ENCODE measurements at regions not wholly inside any gene's neighbourhood (a gene's known extent, or its start where the extent isn't known, plus 50 kb on each side); places are given as distances from the start of the nearest gene placed in this dataset.

DNA sequence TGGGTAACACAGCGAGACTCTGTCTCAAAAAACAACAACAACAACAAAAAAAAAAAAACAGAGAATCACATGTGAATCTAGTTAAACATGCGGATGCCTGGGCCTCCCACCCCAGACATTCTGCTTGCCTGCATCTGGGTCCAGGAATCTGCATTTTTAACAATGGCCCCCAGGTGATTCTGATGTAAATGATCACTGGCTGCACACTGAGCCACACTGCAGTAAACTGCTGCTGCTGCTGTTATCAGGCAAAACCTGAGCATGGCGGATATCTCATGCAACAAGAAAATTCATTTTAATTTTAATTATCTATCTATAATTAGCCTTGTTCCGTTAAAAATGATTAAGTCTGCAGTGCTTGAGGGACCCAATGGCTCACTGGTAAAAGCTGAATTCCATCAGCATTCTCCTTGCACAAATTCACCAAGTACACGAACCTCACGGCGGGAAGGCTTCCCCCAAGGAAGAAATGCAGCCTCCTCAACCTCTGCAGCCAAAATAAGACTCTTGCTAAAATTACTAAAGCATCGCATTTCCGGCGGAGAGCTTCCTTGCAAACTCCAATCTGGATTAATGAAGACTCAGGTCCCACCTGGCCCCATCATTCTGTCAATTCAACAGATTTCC is 81.6 kb upstream of the SNX9 start:
- H3K4me3 Mint-ChIP-seq = no peak overlapping the region
- peaks cover 7% of the 10 kb centered on the region for H3K9me3 Mint-ChIP-seq
- no peaks in the 10 kb centered on the region for H3K36me3 Mint-ChIP-seq (ENCODE audit: low read depth)
- no peaks in the 10 kb centered on the region for H3K27me3 Mint-ChIP-seq
- H3K27ac Mint-ChIP-seq = no peak overlapping the region
- DNase-seq (no peak), ATAC-seq (no peak)
- ChIA-PET POLR2A (no interaction called here), CTCF (interaction anchor here (1.1 kb wide), 1 partner anchor 74 kb away, joined by 4 read pairs; no protein-coding TSS in a partner anchor)
- H3K4me1 Mint-ChIP-seq (ENCODE audit: low read depth) = no peaks in the 10 kb centered on the region
- no peak for TF ChIP-seq CTCF (IDR thresholded peaks at IDR 0.05)
- intact Hi-C loops (cut with micrococcal nuclease) = no loop called here

DNA sequence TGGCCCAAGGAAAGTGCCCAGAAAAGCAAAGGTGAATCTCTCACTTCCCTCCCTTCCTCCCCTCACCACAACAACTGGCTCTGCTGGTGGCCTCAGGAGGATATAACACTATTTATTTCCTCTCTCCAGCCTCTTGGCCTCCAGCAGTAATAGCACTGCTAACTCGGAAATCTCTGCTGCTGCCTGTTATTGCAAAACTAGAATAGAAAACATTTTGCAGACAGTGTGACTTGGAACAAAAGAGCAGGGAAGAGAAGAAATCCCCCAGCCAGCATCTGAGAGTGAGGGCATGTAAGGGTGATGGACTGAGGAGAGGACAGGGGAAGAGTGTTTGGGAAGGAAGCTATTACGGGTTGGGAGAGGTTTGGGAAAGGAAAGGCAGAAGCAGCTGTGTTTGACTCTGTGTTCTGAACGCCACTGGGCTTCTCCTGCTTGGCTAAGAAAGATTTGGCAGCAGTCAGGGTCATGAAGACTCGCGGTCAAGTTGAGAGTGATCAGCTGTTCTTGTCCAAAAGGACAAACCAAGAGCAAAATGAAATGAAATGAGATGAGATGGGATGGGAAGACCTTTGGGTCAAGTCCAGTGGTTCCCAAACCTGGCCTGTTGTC is 81.0 kb upstream of the SNX9 start:
- no peaks in the 10 kb centered on the region for H3K4me1 Mint-ChIP-seq (ENCODE audit: low read depth)
- H3K27me3 Mint-ChIP-seq = no peaks in the 10 kb centered on the region
- H3K9me3 Mint-ChIP-seq = peaks cover 6% of the 10 kb centered on the region
- no peak for TF ChIP-seq CTCF (IDR thresholded peaks at IDR 0.05)
- no peak overlapping the region for H3K27ac Mint-ChIP-seq
- ChIA-PET POLR2A (no interaction called here), CTCF (no interaction called here)
- DNase-seq = no peak
- H3K4me3 Mint-ChIP-seq = no peak overlapping the region
- no peak for ATAC-seq
- no peaks in the 10 kb centered on the region for H3K36me3 Mint-ChIP-seq (ENCODE audit: low read depth)
- intact Hi-C loops (cut with micrococcal nuclease) = no loop called here

DNA sequence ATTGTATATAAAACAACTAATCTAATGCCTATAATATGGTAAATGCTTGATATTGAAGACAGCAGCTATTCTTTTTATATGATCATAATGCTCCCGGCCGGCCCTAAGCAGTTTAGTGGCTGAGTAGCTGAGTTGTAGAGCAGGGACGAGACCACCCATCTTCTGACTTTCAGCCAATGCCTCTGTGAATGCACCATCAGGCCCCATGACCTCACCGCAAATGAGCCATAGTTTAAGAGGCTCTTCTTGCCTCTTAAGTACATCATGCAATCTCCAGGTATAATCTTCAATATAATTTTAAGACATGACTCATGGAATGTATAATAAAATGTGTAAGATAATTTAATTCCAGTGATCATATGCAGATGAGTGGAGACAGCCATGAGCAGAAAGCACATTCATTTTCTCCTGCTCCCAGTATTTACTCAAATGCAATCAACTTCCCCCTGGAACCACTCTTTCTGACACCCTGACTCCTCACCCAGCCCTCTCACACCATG is 78.9 kb upstream of the SNX9 start:
- POLR2A ChIA-PET = no interaction called here
- intact Hi-C loops (cut with micrococcal nuclease) = no loop called here

DNA sequence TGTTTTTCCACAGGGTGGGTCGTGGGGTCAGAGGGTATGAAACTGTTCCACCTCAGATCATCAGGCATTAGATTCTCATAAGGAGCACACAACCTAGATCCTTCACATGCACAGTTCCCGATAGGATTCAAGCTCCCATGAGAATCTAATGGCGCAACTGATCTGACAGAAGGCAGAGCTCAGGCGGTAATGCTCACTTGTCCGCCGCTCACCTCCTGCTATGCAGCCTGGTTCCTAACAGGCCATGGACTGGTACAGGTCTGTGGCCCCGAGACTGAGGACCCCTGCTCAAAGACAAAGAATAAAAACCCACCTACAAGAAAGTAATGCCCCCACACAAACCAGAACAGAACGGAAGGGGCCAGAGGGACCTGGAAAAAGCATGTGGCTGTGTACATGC is 76.1 kb upstream of the SNX9 start:
- ChIA-PET CTCF (interaction anchor here (1.0 kb wide), 1 partner anchor 9 kb away, joined by 4 read pairs; no protein-coding TSS in a partner anchor), POLR2A (interaction anchor here (0.9 kb wide), 1 partner anchor 9 kb away, joined by 3 read pairs; no protein-coding TSS in a partner anchor)
- DNase-seq (no peak), ATAC-seq (no peak)
- TF ChIP-seq CTCF (IDR thresholded peaks at IDR 0.05) = no peak
- H3K27me3 Mint-ChIP-seq = no peaks in the 10 kb centered on the region
- H3K4me3 Mint-ChIP-seq = no peak overlapping the region
- H3K9me3 Mint-ChIP-seq = peaks cover 13% of the 10 kb centered on the region
- peaks cover 37% of the 10 kb centered on the region for H3K4me1 Mint-ChIP-seq (ENCODE audit: low read depth)
- intact Hi-C loops (cut with micrococcal nuclease) = no loop called here
- no peak overlapping the region for H3K27ac Mint-ChIP-seq
- peaks cover 4% of the 10 kb centered on the region for H3K36me3 Mint-ChIP-seq (ENCODE audit: low read depth)

More for the DNA sequence above, 78.9 kb upstream of the SNX9 start:
- H3K27ac Mint-ChIP-seq = no peak overlapping the region
- H3K27me3 Mint-ChIP-seq = no peaks in the 10 kb centered on the region
- H3K9me3 Mint-ChIP-seq = no peaks in the 10 kb centered on the region
- no peak for ATAC-seq
- no peak overlapping the region for H3K4me3 Mint-ChIP-seq
- H3K36me3 Mint-ChIP-seq (ENCODE audit: low read depth) = no peaks in the 10 kb centered on the region
- peaks cover 13% of the 10 kb centered on the region for H3K4me1 Mint-ChIP-seq (ENCODE audit: low read depth)
- CTCF ChIA-PET = interaction anchor here (1.3 kb wide), 1 partner anchor 13 kb away, joined by 3 read pairs; no protein-coding TSS in a partner anchor
- no peak for DNase-seq
- no peak for TF ChIP-seq CTCF (IDR thresholded peaks at IDR 0.05)

- H3K9me3 Mint-ChIP-seq = peaks cover 16% of the 10 kb centered on the region
- intact Hi-C loops (cut with micrococcal nuclease) = no loop called here
- H3K27ac Mint-ChIP-seq = no peak overlapping the region
- no peak for TF ChIP-seq CTCF (IDR thresholded peaks at IDR 0.05)
- CTCF ChIA-PET = interaction anchor here (1.0 kb wide), 1 partner anchor 9 kb away, joined by 4 read pairs; no protein-coding TSS in a partner anchor
- POLR2A ChIA-PET = interaction anchor here (0.6 kb wide), 1 partner anchor 77 kb away, joined by 3 read pairs; no protein-coding TSS in a partner anchor
- peaks cover 4% of the 10 kb centered on the region for H3K36me3 Mint-ChIP-seq (ENCODE audit: low read depth)
- no peaks in the 10 kb centered on the region for H3K27me3 Mint-ChIP-seq
- ATAC-seq (no peak), DNase-seq (no peak)
- no peak overlapping the region for H3K4me3 Mint-ChIP-seq
- H3K4me1 Mint-ChIP-seq (ENCODE audit: low read depth) = peaks cover 41% of the 10 kb centered on the region
Measured at GRCh38 chr6:157747370-157747769, 75.7 kb upstream of the SNX9 start.
